Kidney capillary endothelial cell (primary cell): ENCODE measurements at regions not wholly inside any gene's neighbourhood (a gene's known extent, or its start where the extent isn't known, plus 50 kb on each side); places are given as distances from the start of the nearest gene placed in this dataset.

Source experiments
- DNase-seq: peaks from one replicate; pipeline ENCODE4 v3.0.0-alpha.2; 2018; ENCODE audit warnings: low spot score

- no peak for DNase-seq
Observed at GRCh38 chr4:13129095-13129494, 355.0 kb downstream of the RAB28 start.

GRCh38 chr4:13126976-13127910 is 356.9 kb downstream of the RAB28 start:
- no peak for DNase-seq

GRCh38 chr4:13118633-13119032 is 365.5 kb downstream of the RAB28 start:
- DNase-seq: no peak

GRCh38 chr4:13117185-13117584 is 367.0 kb downstream of the RAB28 start:
- DNase-seq: no peak

GRCh38 chr4:13112030-13112429 is 372.1 kb downstream of the RAB28 start:
- DNase-seq: no peak

- no peak for DNase-seq
Observed at GRCh38 chr4:13109536-13109935, 374.6 kb downstream of the RAB28 start.

- DNase-seq: no peak
Observed at GRCh38 chr4:13108096-13108495, 376.0 kb downstream of the RAB28 start.

GRCh38 chr4:13103382-13104015 is 380.6 kb downstream of the RAB28 start:
- DNase-seq: no peak

GRCh38 chr4:13102092-13102742 is 381.9 kb downstream of the RAB28 start:
- no peak for DNase-seq

- no peak for DNase-seq
Observed at GRCh38 chr4:13097971-13098370, 386.2 kb downstream of the RAB28 start.

- DNase-seq: no peak
Observed at GRCh38 chr4:13095722-13096121, 388.4 kb downstream of the RAB28 start.

GRCh38 chr4:13093170-13093569 is 391.0 kb downstream of the RAB28 start:
- DNase-seq: no peak

GRCh38 chr4:13092702-13093101 is 391.4 kb downstream of the RAB28 start:
- DNase-seq: peak; percentile 2

GRCh38 chr4:13089659-13089998 is 394.5 kb downstream of the RAB28 start:
- DNase-seq: no peak

- peak; percentile 43 for DNase-seq
Observed at GRCh38 chr4:13088726-13089658, 395.1 kb downstream of the RAB28 start.

- DNase-seq: no peak
Observed at GRCh38 chr4:13087041-13087440, 397.1 kb downstream of the RAB28 start.

- DNase-seq: no peak
Observed at GRCh38 chr4:13084210-13084609, 399.9 kb downstream of the RAB28 start.

GRCh38 chr4:13081830-13082229 is 402.3 kb downstream of the RAB28 start:
- DNase-seq: no peak

GRCh38 chr4:13067077-13067476 is 417.1 kb downstream of the RAB28 start:
- DNase-seq: no peak

- DNase-seq: no peak
Observed at GRCh38 chr4:13059019-13059418, 425.1 kb downstream of the RAB28 start.

GRCh38 chr4:13056630-13057189 is 427.4 kb downstream of the RAB28 start:
- DNase-seq: no peak
